ENCODE measurements at regions not wholly inside any gene's neighbourhood (a gene's known extent, or its start where the extent isn't known, plus 50 kb on each side); places are given as distances from the start of the nearest gene placed in this dataset.
"Not testable (repeated sequence)": the region's sequence is repeated elsewhere in the genome, so short reads cannot be mapped to it uniquely, and the experiment has no call there.

DNA sequence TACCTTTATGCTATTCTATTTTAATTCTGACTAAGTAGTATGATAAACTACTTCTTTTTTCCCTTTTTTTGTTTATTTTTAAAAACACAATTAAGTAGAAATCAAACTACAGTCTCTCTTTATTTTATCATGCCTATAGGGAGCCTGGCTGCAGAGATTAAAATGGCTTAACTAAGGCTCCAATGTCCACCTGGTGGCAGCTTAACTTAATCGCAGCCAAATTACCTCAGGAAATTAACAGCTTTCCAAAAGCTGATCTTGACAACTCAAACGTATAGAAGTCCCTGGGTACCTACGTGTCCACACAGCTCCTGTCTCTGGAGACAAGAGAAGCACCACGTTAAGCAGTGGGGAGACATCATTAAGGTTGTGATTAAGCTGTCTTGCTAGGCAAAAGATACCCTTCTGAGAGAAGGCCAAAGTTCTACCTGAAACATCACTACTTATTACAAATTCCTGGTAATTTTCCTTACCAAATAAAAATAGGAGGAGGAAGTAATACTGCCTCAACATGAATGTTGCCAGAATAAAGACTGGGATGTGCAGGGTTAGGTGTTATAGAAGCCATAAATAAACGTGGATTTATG lies 63.2 kb upstream of the SNX19 start:
- peak; percentile 2 for DNase-seq (ENCODE audit: low spot score)

DNA sequence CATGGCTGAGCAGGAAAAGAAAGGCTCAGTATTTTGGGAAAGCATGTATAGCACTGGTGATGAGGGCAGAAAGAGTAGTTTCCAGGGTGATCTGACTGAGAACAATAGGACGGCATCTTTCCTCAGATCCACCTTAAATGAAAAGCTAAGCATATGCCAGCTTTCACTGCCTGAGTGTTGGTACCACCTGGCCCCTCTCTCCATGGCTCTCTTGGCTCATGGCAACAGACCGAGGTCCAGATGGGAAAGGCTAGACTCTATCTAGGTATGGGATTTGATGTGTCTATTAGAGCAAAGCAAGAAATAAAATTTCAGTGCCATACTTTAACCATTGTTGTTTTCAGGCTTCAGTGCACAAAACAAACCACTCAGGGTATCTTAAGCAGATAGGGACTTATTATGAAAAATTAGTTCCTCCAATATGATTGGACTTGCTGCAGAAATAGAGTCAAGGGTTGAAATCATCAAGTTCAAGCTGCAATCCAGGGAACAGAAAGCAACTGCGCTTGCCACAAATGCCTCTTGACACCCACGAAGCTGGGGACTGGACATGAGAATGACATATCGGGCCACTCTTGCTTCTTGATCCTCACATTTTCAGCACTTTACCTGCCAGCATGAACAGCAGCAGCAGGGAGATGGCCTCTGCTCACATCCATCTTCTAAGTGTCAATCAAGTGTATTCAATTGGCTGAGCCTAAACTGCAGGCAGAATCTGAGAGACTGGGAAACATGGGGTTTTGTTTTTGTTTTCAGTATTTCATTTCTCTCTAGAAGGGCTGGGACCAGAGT lies 64.0 kb upstream of the SNX19 start:
- DNase-seq (ENCODE audit: low spot score): no peak

DNA sequence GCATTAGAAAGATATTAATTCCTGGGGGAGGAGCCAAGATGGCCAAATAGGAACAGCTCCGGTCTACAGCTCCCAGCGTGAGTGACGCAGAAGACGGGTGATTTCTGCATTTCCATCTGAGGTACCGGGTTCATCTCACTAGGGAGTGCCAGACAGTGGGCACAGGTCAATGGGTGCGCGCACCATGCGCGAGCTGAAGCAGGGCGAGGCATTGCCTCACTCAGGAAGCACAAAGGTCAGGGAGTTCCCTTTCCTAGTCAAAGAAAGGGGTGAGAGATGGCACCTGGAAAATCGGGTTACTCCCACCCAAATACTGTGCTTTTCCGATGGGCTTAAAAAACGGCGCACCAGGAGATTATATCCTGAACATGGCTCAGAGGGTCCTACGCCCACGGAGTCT lies 68.0 kb upstream of the SNX19 start:
- not testable (repeated sequence) for DNase-seq (ENCODE audit: low spot score)

DNA sequence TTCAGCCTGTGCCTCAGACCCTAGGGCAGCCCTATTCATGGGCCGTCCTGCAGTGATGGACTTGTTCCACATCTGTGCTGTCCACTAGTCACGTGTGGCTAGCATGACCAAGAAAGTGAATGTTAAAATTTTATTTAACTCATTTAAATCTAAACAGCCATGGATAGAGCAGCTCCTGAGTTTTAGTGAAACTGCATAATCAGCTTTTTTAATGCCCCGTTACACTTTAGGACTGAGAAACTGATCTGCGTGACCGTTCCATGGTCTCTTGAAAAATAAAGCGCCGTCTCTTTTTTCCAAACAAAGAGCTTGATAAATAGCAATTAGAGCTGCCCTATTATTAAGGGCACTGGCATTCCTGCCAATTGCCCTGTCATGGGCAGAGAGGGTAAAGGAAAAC lies 76.5 kb upstream of the SNX19 start:
- DNase-seq (ENCODE audit: low spot score): no peak

DNA sequence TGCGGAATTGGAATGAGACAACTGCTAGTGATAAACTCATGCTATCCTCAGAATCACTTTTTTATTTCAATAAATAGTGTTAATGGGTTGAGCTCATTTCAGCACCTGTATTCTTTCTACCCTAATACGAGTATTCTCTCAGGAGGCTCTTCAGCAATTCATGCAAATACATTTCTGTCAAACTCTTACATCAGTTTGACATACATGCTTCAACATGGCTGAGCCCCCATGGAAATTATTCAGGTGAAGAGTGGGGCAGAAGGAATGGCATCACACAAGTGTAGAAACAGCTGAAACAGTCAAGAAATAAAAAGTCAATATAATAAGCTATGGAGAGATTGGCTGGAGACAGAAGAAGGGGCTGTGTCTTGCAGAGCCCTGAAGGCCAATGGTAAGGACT lies 77.8 kb upstream of the SNX19 start:
- no peak for DNase-seq (ENCODE audit: low spot score)

DNA sequence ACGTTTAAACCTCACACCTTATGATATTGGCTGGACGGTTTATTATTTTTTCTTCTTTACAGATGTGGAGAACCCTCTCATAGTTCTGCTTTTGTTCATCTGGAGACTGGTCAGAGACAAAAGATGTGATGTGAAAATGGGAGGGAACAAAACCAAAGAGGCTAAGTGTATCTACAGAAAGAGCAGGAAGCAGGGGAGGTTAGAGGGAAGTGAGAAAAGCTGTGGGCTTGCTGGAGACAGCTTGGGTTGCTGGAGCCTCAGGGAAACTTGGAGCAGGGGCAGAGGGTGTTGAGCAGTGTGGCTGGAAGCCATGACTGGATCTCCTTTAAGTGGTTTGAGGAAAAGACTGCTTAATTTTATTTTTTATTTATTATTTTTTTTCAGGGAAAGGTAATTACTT lies 79.0 kb upstream of the SNX19 start:
- no peak for DNase-seq (ENCODE audit: low spot score)

DNA sequence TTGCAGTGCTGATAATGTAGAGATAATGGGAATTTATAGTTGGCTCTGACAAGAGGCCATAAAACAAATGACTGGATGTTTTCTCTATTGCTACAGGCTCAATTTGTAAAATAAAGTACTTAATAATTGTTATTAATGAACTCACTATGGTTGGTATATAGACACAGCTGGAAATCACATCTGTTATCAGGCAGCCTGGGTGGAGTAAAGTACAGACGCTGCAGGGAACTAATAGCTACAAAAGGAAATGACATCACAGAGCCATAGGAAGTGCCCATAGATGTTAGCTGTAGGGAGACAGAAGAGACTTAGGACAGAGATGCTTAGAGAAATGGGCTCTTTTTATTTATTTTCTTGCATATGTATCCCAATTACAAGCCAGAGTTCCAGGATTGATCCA lies 81.0 kb upstream of the SNX19 start:
- no peak for DNase-seq (ENCODE audit: low spot score)

DNA sequence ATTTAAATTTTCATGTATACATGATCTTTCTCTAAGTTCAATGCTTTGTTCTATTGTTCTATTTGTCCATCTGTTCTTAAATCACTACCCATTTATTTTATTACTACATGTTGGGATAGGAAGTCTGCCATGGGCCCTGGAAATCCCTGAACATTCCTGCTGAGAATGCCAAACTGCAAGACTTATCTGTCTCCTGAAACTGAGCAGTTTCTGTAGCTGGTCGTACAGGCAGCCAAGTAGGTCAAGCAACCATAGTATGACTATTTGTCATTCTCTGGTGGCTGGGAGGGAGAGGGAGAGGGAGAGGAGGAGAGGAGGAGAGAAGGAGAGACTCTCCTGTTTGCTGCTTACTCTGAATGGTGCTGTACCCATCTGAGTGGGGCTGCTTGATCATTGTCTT lies 82.8 kb upstream of the SNX19 start:
- DNase-seq (ENCODE audit: low spot score): no peak

DNA sequence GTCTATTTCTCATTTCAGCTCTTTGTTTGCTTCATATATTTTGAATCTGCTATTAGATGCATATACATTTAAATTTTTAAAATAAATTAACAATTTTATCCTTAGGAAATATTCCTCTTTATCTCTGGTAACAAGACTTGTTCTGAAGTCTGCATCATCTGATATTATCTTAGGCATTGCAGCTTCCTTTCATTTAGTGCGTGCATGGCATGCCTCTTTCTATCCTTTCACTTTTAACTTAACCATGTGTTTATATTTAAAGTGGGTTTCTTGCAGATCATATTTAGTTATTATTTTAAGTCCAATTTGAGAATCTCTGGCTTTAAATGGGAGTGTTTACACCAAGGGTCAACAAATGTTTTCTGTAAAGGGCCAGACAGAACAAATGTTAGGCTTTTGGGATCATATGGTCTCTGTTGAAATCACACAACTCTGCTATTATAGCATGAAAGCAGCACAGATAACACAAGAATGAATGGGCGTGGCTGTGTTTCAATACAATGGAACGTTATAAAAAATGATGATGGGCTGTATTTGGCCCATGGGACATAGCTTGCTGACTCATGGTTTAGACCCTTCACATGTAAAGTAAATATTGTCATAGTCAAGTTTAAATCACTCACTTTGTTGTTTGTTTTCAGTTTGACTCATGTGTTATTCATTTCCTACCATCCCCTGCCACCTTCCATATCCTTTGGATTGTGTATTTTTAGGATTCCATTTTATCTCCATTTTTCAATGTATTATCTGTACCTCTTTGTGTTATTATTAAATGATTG lies 83.9 kb upstream of the SNX19 start:
- DNase-seq (ENCODE audit: low spot score): no peak

DNA sequence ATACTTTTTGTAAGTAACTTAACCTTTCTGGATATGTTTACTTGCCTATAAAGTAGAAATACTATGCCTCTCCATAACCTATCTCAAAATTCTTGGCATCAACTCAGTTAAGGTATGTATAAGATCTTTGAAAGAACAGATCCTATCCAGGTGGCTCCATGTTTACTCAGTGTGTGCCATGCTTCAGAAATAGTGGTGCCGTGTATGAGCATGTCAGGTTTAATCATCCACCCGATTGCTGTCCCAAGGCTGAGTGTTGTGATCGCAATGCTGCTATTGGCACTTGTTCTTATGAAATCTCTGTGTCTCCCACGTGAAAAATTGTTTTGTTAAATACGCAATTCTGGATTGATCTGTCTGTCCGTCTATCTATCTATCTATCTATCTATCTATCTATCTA lies 85.9 kb upstream of the SNX19 start:
- no peak for DNase-seq (ENCODE audit: low spot score)

DNA sequence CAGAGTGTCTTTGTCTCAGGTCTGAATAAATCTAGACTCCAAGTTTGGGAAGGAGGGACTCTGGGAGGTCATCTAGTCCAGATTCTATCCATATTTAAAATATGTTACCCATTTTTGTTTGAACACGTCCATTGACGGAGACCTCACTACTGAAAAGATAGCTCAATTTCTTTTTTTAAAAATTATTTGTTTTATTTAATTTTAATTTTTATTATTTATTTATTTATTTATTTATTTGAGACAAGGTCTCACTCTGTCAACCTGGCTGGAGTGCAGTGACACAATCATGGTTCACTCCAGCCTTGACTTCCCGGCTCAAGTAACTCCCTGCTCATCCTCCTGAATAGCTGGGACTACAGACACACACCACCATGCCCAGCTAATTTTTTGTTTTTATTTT lies 89.5 kb upstream of the SNX19 start:
- no peak for DNase-seq (ENCODE audit: low spot score)

DNA sequence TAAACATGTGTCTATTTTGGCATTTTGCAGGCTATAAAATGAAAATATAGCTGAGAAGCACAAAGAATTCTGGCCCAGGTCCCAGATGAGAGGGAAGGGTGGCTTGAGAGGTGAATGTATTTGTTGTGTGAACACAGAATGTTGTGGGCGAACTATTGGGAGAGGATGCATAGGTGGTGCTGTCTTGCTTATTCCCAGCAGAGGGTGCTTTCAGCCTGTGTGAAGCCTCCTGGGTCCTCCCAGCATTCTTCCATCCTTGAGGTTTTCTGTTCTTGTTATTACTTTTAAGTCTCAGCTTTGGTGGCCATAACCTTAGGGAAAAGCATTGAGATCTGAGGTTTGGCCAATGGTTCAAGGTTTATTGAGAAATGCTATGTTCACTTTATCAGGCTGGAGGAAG lies 108.7 kb upstream of the SNX19 start:
- DNase-seq (ENCODE audit: low spot score): no peak

DNA sequence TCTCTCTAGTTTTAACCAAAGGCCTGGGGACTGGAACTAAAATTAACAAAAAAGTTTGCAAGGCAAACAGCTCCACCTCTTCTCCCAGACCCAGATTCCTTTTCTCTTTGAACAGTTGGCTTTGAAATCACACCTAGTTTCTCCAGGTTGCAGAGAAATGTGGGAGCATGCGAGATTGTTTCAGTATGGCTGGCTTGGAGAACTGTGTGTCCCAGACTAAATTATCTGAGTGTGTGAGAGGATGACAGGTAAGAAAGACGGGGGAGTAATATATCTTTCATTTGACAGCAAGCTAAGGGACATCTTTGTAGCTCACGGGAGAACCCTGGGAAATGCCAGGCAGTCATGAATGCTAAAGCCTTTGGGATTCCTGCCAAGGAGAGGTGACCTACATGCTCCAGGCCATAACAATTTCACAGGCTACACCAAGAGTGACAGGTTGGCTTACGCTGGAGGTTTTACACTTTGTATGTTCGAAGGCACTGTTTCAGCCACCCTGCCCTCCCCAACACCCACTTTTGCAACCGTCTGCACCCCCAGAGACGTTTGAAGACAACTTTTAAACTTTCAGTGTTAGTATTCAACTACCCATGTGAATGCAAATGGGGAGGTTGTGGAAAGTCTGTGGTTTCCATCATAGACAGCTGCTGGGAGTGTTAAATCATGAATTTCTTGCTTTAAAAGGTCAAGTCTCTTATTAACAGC lies 109.3 kb upstream of the SNX19 start:
- DNase-seq (ENCODE audit: low spot score): no peak

DNA sequence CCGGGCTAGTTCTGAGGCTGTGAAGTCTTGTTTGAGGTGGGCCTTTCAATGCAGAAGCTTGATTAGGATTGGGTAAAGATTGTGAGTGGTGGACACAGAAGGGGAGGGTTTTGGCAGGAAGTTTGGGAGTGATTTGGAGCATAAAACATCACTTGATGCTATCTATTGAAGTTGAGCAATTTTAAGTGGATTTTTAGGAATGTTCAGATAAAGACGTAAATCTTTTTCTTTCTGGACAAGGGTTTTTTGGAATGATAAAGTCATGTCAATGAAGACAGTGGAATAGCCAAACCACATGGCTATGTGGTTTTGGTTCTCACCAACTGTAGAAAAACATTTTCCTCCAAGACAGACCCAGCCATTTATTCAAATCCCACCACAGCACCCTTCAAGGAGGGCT lies 111.2 kb upstream of the SNX19 start:
- DNase-seq (ENCODE audit: low spot score): no peak

DNA sequence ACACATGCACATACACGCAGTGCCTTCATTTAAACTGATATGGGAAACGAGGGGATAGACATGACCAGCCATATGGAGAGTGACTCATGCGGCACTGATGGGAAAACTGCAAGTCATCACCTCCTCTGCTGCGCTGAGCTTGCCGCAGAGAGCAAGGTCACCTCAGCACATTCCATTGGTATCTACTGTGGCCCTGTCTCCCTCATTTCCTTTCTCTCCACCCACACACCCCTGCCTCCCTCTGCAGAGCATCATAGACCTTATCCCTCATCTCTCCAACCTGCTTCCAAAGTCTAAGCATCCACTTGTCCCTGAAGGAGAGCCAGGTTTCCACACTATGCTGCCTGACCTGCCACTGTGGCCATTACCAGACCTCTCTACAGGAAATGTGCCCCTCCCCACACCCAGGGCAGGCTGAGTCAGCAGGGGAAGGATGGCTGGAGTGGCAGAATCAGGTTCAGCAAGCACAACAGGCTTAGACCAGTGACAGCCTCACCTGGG lies 116.9 kb upstream of the SNX19 start:
- no peak for DNase-seq (ENCODE audit: low spot score)

DNA sequence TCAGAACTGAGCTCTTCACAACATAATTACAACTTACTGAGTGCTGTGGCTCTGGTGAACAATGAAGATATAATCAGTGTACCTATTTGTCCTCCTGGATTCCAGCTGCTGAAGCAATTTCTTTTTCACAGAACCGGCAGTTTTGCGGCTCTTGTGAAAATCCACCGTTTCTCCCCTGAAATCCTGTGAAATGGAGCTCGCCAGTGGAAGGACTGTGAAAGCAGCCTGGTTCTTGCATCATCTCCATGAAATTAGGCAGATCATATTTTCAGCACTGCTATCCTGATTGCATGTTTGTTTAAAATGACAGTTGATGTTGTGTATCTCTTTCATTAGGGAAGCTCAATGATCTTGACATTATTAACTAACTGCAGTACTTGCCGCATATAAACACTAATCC lies 120.2 kb upstream of the SNX19 start:
- no peak for DNase-seq (ENCODE audit: low spot score)

DNA sequence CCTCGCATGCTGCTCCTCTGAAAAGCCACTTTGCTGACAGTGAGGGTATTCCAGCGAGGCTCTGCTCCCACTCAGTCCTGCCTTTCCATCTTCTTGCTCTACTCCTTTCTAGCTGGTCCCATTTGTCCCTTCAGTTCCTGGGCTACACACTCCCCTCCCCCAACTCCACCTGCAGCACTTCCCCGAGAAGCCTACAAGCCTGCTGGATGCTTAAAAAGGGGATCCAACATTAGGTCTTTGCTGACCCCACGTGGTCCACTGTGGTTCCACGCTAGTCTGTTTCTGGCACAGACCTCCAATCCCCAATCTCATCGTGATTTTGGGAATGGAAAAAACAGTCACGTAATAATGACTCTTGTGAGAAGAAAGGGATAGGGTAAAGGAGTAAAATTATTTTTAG lies 121.6 kb upstream of the SNX19 start:
- DNase-seq (ENCODE audit: low spot score): no peak

DNA sequence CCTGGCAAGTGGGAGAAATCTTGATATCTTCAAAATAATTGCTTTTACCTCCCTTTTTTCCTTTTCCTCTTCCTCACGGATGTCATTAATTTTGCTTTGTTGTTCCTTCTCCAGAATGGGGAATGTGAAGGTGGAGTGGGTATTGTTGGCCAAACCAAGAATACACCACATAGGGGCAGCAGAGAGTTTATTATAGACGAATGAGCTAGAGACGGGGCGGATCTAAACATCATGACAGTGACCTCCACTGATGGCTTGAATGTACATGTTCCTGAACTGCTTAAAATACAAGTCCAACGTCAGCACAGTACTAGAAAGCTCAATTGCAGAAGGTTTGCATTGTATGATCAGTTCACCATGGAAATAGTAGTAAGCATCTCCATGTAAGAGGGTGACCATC lies 122.3 kb upstream of the SNX19 start:
- DNase-seq (ENCODE audit: low spot score): peak; percentile 7

DNA sequence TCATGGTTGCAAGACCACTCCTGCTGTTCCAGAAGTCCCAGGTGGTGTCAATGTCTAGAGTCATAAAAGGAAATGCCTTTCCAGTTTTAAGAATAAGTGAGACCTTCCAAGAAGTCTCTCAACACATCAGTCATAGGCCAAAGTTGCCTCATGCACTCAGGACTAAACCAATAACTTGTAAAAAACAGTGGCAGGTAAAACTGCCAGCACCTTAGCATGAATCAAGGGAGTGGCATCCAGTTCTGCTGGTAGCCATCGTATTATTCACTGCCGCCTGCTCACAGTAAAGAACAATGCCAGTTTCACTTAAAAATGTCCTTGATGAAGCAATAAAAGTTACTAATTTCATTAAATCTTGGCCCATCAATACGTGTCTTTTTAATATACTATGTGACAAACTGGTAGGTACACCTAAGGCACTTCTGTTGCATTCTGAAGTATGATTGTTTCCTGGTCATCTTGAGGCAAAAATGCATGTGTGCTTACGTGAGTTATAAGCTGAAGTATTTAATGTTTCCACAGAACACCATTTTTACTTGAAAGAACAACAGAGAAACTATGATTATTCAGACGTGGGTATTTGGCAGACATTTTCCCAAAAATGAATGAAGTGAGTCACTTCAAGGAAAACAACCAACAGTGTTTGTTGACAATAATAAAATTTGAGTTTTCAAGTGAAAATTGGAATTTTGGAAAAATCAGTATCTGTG lies 125.2 kb upstream of the SNX19 start:
- no peak for DNase-seq (ENCODE audit: low spot score)

DNA sequence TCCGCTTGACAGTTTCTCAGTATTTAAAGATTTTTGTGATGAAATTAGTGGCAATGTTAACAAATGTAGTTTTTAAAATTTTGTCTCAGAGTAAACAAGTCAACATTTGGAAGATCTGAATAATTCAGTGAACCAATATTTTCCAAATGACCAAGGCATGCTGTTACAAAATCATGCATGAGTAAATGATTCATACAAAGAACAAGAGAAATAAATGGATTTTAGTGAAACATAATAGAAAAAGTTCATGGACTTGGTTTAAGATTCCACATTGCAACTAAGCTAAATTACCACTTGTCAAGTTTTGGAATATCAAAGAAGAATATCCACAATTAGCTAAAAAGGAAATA lies 125.7 kb upstream of the SNX19 start:
- DNase-seq (ENCODE audit: low spot score): no peak

DNA sequence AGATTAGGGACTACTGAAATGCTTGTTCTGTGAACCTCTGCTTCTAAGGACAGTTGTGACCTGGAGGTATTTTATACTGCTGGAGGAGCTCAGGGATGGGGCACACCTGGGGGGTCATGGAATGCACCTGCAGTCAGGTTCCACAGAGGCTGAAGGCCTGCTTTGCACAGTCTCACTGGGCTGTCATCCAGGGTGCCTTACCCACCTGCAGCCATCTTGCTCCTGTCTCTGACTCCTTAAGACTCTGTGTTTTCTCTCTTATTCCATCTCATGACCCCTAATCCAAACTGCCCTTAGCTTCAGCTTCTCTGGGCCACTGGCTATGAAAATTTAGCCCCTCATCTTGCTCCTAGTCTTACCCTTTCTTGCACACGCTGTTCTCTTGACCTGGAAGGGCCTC lies 127.0 kb upstream of the SNX19 start:
- DNase-seq (ENCODE audit: low spot score): no peak

DNA sequence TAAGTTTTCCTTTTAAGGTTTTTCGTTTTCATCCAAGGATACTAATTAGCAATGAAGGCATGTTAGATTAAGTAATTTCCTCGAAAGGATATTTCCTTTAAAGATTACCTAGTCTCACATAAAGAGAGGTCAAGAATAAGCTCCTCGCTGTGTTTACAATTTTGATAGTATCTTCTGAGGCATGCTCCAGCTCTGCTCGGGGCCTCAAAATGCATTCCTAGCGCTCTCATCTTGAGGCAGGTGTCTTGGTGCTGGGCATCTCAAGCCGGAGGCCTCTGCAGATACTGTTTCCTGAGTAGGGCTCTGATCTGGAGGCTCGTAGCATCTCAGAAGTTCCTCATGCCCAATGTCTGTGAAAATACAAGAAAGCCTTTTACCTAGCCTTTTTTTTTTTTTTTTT lies 128.6 kb upstream of the SNX19 start:
- DNase-seq (ENCODE audit: low spot score): no peak

All from HuH-7 (cell line).